HS-27A (cell line): ENCODE measurements at regions not wholly inside any gene's neighbourhood (a gene's known extent, or its start where the extent isn't known, plus 50 kb on each side); places are given as distances from the start of the nearest gene placed in this dataset.

Source experiments
- DNase-seq: peaks from one replicate; pipeline ENCODE4 v3.0.0-alpha.2; 2012; ENCODE audit warnings: low read depth, missing footprints

- no peak for DNase-seq
Measured at GRCh38 chr3:88209356-88209755, 59.6 kb downstream of the C3orf38 start.

GRCh38 chr3:88211096-88211890 lies 61.5 kb downstream of the C3orf38 start:
- no peak for DNase-seq

GRCh38 chr3:88219138-88219792 lies 69.5 kb downstream of the C3orf38 start:
- DNase-seq, result peak; percentile 35

GRCh38 chr3:88220126-88220525 lies 70.4 kb downstream of the C3orf38 start:
- no peak for DNase-seq

- no peak for DNase-seq
Measured at GRCh38 chr3:88221726-88222125, 72.0 kb downstream of the C3orf38 start.

GRCh38 chr3:88222343-88222742 lies 72.6 kb downstream of the C3orf38 start:
- DNase-seq, result no peak

DNA sequence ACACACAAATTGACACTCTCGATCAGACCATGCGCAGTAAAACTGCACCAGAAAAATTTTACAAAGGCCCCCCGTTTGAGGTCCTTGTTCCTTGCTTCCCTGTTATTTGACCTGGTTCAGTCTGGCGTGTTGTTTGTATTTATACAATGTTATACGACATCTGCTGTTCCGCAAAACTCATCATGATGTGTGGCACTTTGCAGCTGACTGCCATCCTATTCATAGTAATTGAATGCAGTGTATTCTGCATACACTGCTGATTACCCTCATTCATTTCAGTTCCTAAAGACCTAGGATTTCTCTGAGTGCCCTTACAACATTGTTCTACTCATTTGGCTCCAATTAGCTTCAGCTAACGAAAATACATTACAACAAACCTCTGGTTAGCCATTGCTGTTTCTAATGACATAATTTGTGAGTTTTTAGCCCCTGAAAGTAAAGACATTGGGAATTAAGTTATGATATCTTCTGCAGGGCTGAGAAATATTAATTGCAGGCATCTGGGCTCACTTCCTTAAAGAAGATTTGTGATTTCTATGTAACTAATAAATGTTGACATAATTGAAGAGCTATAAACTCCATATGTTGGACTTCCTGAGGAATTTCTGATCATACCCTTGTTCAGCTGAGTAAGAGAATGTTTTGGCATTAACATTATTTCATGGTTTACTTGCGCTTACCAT lies 75.7 kb downstream of the C3orf38 start:
- no peak for DNase-seq

DNA sequence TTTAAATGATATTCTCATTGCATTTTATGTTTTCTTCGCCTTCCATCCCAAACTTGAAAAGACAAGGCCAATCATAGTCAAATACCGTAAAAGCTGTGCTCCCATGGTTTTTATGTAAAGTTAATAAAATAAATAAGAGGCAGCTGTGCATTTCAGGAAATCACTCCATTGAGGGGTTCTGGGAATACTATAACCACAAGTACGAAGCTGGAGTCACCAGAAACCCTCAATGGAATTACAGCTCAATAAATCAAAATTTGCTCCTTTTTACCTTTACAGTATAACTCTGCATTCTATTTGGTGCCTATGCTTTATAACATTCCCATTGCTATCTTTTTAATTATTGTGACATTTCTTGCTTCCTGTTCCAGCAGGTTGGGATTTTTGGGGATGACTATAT lies 77.2 kb downstream of the C3orf38 start:
- DNase-seq, result no peak

DNA sequence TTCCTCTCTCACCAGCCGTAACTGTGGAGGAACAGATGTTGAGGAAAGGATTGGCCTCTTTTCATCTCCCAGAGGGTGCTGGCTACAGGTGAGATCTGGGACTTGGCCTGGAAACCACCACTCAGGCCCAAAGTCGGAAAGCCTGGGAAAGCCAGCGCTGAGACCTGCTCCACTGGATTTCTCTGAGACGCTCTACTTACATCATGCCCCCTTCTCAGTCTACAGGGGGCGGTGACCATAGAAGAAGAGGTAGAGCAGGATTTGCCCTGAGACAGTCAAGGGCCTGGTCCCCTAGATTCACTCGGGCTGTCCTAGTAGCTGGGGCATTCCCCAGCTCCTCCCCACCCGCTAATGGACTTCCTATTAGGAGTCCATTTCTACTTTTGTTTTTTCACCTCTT lies 80.9 kb downstream of the C3orf38 start:
- DNase-seq, result no peak

GRCh38 chr3:88231207-88231606 lies 81.4 kb downstream of the C3orf38 start:
- DNase-seq, result no peak

DNA sequence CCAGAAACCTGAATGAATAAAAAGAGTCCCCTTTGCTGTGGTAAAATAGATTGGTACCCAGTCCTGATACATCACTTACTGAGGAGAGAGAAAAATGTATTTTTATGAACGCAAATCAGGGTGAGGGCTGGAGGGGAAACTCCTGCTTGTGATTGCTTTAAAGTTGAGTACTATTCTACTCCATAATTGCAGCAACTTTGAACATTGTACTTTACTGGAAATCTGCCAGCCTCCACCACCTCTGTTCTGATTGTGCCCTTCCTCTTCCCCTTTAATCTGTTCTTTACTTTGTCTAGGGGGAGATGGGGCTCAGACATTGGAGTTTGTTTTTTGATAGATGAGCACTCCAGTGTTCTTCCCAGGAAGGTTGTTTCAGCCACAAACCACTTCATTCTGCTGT lies 81.9 kb downstream of the C3orf38 start:
- DNase-seq, result no peak

GRCh38 chr3:88235102-88235501 lies 85.3 kb downstream of the C3orf38 start:
- DNase-seq, result peak; percentile 29

GRCh38 chr3:88239870-88240269 lies 90.1 kb downstream of the C3orf38 start:
- DNase-seq, result no peak

DNA sequence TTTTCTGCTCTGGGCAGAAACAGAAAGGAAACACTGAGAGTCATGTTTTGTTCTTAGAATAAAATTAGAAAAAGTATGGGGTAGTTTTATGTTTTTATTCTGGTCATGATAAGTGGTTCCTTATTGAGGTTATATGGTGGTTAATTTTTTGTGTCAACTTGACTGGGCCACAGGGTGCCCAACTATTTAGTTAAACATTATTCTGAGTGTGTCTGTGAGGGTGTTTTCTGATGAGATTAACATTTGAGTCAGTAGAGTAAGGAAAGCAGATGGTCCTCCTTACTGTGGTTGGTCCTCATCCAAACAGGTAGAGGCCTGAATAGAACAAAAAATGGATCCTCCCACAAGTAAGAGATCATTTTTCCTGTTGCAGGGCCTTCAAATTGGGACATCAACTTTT lies 98.9 kb downstream of the C3orf38 start:
- no peak for DNase-seq

DNA sequence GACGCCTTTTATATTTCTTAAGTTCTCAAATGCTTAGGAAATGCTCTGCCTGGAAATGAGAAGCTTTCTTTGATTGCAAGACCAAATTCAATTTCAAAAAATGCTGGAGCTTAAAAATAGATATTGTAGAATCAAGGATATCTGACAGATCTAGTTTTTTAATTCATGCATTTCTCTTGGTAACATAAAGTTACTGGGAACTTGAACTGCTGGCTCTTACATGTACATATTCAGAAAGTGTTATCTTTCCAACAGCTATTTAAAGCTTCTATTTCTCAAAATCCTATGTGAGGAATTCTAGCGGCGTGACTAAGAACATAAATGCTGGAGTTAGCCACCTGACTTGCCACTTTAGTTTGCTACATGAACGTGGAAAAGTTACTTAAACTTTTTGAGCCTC lies 109.3 kb downstream of the C3orf38 start:
- no peak for DNase-seq

GRCh38 chr3:88262527-88262926 lies 112.8 kb downstream of the C3orf38 start:
- DNase-seq, result no peak

- DNase-seq, result no peak
Measured at GRCh38 chr3:88263417-88264100, 113.8 kb downstream of the C3orf38 start.

DNA sequence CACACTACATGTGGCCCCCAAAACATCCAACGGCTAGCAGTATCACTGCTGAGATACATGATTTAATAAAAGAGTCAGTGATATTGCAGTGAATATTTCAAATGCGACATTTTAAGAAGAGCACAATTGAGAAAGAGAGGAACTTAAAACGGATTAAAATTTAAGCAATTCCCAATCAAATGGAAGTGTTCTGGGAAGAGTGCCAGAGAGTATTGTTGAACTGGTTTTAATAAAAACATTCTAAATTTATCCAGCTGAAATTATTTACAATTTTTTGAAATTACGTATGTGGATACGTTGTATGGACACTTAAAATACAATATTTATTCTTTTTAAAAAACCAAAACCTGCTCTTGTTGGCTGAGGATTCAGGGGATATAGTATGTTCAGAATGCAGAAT lies 117.7 kb downstream of the C3orf38 start:
- no peak for DNase-seq

DNA sequence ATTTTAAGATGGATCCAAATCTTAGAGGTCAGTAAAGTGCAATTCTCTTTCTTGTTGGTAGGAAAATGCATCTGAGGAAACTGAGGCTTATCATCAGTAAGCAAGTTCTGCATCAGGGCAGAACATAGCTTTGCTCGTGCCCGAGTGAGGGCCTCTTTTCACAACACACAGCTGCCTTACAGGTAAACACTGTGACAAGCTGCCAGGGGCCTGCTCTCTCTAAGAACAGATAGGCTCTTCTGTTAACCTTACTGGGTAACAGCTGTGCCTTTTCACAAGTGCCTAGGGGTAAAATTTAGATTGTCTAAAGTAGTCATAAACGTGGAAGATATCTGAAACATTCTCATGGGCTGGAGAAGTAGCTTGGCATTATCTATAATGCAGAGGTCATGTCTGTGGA lies 118.1 kb downstream of the C3orf38 start:
- DNase-seq, result no peak

DNA sequence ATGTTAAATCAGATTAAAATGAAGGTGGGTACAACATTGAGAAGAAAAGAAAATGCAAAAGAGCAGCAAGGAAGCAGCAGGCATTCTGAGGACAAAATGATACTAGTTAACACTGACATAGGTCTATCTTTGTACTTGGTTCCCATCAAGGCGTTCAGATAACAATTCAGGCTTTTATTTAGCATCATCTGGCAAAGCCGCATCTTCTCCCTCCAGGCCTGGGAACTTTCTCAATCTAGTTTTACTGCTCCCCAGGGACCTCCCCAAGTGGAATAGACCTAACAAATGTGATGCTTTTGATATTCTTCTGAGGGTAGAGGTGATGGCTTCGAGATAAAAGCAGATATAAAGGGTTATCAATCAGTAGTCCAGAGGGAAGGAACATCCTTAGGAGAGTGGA lies 130.6 kb downstream of the C3orf38 start:
- DNase-seq, result no peak

DNA sequence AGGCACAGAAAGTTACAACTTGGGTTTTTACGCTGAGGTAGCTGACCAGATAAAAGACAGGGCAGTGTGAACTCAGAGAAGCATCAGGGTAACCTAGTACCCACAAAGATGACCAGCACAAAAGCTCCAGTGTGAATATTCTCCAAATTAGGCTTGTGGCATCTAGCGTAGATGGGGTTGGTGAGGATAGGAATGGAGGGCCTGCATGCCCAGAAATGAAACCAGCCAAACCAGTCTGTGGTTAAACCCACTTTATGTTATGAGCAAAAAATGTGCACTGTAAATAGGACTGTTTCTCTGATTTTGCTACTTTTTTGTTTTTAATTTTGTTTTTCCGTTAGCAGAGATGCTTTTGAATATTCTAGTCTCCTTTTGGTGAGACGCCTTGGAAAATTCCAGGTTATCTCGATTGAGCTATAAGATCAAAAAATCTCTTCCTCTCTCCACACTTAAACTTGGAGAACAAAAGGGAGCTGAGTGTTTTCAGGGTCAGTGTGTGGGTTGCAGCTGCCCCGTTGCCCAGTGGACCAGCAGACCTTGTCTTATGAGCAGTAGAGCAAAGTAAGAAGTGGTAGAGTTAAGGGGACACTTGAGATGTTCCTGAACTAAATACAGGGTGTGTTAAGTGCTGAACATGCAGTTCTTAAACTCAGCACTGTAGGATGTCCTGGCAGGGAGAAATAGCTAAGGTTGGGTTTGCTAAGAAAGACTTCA lies 132.9 kb downstream of the C3orf38 start:
- no peak for DNase-seq

- no peak for DNase-seq
Measured at GRCh38 chr3:88283242-88283592, 133.5 kb downstream of the C3orf38 start.
